ENCODE measurements at regions not wholly inside any gene's neighbourhood (a gene's known extent, or its start where the extent isn't known, plus 50 kb on each side); places are given as distances from the start of the nearest gene placed in this dataset.
"Not testable (repeated sequence)": the region's sequence is repeated elsewhere in the genome, so short reads cannot be mapped to it uniquely, and the experiment has no call there.

DNA sequence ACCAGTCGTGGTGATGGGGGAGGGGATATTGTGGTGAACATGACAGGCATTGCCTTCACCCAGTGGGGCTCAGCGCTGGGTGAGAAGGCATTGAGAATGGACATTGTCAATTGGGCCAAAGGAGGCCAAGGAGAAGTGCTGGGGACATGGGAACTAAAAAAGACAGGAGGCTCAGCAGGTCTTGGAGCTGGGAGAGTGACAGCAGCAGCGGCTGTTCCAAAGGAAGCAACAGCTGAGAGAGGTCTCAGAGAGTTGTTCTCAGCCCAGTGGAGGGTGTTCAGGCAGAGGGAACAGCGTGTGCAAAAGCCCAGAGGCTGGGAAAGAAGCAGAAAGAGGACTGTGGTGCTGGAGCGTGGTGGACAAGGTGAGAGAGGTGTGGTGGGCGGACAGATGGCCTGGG lies 56.6 kb upstream of the ASNS start:
- DNase-seq; H3K4me1 Mint-ChIP-seq (ENCODE audit: low read depth); H3K27me3 Mint-ChIP-seq (ENCODE audit: low read depth); H3K27ac Mint-ChIP-seq; H3K9me3 Mint-ChIP-seq (ENCODE audit: insufficient read depth); H3K36me3 Mint-ChIP-seq (ENCODE audit: low read depth); POLR2A ChIA-PET; CTCF ChIA-PET; ATAC-seq: not testable (repeated sequence)
- H3K4me3 Mint-ChIP-seq: peak overlapping the region; percentile 52

DNA sequence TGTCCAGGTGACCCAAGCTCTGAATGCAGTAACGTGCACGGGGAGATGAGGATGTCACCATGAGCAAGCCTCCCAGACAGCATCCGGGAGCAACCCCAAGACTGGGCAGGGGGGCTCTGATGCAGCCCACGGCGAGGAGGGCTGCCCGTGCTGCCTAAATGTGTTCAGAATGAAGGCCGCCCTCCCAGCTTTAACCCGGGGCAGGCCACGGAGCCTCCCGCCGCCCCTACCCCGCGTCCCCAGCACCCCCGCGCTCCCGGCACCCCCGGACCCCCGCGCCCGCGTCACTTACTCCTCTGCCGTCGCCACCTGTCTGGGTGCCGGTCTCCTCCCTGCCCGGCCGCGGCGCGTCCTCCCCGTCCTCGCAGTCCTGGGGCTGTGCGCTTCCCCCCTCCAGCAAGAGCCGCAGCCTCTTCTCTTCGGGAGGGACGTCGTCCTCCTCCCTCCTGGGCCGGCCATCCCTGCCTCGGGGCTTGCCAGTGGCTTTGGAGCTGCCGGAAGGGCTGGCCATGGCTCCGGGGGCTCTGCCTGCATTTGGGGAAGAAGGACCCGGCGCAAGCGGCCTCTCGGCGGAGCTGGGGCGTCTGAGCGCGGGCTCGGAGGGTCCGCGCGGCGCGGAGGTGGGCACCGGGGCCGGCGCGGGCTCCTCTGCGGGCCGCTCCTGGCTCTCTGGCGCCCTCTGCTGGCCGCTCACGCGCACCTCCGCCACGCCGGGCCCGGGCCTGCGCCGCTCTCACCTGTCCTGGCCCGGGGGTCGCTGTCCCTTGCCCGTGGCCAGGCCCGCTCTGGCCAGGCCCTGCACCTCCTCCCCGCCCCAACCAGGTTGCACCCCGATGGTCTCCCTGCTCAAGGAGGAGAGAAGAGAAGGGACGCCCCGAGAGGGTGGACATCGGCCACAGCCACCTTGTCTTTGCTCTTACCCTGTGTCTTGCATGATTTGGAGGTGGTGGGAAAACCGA lies 55.9 kb upstream of the ASNS start:
- POLR2A ChIA-PET; H3K27me3 Mint-ChIP-seq (ENCODE audit: low read depth); H3K9me3 Mint-ChIP-seq (ENCODE audit: insufficient read depth); H3K27ac Mint-ChIP-seq; H3K36me3 Mint-ChIP-seq (ENCODE audit: low read depth); H3K4me1 Mint-ChIP-seq (ENCODE audit: low read depth): not testable (repeated sequence)
- ATAC-seq (peak; percentile 84), DNase-seq (peak; percentile 70)
- CTCF ChIA-PET: interaction anchor here (0.7 kb wide), 1 partner anchor 1302 kb away, joined by 3 read pairs; no protein-coding TSS in a partner anchor
- H3K4me3 Mint-ChIP-seq: peak overlapping the region; percentile 52

Data from activated CD8-positive, alpha-beta T cell treated with anti-CD3 and anti-CD28 coated beads, Interleukin-2, amount 10 ng/mL, durations not matched to agents 7 days and 5 days (primary cell).